ENCODE measurements at regions not wholly inside any gene's neighbourhood (a gene's known extent, or its start where the extent isn't known, plus 50 kb on each side); places are given as distances from the start of the nearest gene placed in this dataset.

GRCh38 chr14:100658181-100658886 is 68.4 kb upstream of the DLK1 start:
- peak; percentile 46 for DNase-seq (ENCODE audit: low spot score)

- no peak for DNase-seq (ENCODE audit: low spot score)
Observed at GRCh38 chr14:100659345-100660001, 67.2 kb upstream of the DLK1 start.

- no peak for DNase-seq (ENCODE audit: low spot score)
Observed at GRCh38 chr14:100660498-100660881, 66.2 kb upstream of the DLK1 start.

DNA sequence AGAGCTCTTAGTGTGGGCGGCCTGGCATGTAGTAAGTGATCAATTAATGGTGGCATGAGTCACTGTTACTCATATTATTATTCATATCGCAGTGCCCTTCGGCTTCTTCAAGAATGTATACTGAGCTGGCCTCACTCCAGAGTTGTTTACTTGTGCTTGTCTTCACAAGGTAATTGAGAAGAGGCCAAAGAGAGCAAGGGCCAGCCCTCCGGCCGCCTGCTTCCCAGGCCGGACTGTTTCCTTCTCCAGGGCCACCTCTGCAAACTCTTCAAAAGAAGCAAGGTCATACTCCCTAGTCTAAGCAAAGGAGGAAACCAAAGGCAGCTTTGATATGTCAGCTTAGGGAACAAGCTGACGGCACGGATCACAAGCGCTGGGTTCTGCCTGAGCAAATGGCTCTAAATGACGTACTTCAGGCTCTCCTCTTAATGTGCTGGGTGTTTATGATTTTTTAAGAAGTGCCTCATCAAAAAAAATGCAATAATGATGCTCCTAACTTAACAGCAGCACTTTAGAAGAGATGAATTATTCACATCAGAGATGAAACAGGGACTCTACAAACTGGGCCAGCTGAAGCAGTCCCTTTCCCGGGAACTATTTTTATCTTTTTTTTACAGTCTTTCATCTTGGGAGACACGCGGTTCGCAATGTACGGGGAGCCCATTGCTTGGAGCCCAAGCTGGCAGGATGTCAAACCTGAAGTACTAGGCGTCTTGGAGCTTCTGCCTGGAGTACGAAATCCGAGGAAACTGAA is 65.6 kb upstream of the DLK1 start:
- no peak for DNase-seq (ENCODE audit: low spot score)

GRCh38 chr14:100662879-100663760 is 63.6 kb upstream of the DLK1 start:
- peak; percentile 84 for DNase-seq (ENCODE audit: low spot score)

DNA sequence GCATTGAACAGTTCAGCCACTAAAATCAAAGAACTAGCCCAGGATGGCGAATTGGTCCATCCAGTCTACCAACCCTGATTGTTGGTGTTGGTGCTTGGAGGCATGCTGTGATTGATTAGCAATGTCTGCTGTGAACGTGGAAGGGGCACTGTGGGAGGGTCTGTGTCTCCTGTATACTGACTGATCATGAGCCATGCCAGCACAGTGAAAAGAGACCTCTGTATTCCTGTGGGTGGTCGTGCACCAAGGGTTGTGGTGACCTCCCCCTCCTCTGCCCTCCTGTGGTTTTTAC is 63.0 kb upstream of the DLK1 start:
- no peak for DNase-seq (ENCODE audit: low spot score)

DNA sequence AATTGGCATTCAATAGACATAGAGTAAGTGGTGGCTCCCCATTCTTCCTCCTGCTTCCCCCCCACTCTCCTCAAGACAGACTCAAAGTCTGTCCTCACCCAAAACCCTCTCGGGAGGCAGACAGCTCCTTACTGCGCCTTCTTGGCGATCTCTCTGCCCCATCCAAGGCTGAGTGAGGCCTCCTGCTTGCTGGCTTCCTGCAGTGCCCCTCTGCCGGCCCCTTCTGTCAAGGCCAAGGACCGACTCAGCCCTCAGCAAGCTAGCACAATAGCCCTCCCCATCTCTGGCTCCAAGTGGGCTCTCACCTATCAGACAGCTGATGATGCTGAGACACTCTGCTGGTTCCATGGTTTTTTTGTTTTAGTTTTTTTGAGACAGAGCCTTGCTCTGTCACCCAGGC is 62.5 kb upstream of the DLK1 start:
- DNase-seq (ENCODE audit: low spot score), result no peak

- no peak for DNase-seq (ENCODE audit: low spot score)
Observed at GRCh38 chr14:100664841-100665510, 61.7 kb upstream of the DLK1 start.

DNA sequence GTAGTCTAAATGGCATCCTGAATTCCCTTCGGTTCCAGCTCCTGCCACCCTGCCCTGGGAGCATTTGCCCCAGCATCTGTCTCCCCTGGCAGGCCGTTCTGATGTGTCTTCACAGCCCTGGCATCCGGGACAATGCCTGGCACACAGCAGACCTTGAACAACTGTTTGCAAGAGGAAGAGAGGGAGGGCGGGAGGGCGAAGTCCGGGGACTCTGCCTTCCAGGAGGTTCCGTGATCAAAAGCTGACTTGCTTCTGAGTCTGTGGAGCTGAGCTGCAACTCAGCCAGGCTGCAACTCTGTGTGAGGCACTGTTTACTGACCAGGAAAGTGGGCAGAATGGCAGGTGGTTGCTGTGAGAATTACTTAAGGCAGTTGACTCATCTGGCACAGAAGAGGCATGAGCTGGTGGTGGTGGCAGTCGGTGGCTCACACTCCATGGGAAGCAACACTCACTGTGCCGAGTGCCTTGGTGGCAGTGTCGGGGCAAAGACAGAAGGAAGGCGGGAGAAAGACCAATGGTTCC is 61.1 kb upstream of the DLK1 start:
- DNase-seq (ENCODE audit: low spot score), result no peak

DNA sequence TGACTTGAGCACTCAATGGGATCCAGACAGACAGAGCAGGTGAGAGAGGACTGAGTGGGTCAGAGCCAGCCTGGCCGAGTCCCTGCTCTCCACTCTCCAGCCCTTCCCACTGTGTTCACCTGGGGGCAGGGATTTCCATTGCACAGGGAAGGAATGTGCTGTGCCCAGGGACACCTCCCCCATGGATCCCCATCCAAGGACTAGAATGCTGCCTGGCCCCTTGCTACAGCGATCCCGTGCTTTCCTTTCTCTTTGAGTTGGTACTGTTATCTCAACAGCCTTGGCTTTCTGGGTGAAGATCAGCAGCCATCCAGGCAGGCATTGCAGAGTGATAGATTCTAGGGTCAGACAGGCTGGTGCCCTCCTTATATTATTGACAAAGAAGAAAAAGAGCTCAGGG is 60.3 kb upstream of the DLK1 start:
- DNase-seq (ENCODE audit: low spot score), result no peak

GRCh38 chr14:100666851-100667250 is 59.8 kb upstream of the DLK1 start:
- DNase-seq (ENCODE audit: low spot score), result no peak

- DNase-seq (ENCODE audit: low spot score), result no peak
Observed at GRCh38 chr14:100667656-100668055, 59.0 kb upstream of the DLK1 start.

GRCh38 chr14:100668352-100668751 is 58.3 kb upstream of the DLK1 start:
- DNase-seq (ENCODE audit: low spot score), result no peak

GRCh38 chr14:100669011-100669412 is 57.7 kb upstream of the DLK1 start:
- no peak for DNase-seq (ENCODE audit: low spot score)

DNA sequence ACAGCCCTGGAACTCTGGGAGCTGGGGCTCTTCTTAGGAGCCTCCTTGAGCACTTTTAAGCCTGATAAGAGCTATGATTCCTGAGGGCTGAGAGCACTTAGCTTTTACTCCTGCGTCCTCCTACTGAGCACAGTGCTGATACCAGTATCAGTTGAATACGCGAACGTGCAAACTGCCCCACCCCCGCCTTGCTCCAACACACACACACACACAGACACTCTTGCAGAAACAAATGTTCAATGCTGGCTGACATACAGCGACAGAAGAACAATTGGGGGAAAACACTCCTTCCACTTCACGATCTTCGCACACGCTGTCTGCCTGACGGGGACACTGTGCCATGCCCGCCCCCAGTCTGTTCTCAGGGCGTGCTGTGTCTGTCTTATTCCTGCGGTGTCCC is 57.2 kb upstream of the DLK1 start:
- DNase-seq (ENCODE audit: low spot score), result no peak

DNA sequence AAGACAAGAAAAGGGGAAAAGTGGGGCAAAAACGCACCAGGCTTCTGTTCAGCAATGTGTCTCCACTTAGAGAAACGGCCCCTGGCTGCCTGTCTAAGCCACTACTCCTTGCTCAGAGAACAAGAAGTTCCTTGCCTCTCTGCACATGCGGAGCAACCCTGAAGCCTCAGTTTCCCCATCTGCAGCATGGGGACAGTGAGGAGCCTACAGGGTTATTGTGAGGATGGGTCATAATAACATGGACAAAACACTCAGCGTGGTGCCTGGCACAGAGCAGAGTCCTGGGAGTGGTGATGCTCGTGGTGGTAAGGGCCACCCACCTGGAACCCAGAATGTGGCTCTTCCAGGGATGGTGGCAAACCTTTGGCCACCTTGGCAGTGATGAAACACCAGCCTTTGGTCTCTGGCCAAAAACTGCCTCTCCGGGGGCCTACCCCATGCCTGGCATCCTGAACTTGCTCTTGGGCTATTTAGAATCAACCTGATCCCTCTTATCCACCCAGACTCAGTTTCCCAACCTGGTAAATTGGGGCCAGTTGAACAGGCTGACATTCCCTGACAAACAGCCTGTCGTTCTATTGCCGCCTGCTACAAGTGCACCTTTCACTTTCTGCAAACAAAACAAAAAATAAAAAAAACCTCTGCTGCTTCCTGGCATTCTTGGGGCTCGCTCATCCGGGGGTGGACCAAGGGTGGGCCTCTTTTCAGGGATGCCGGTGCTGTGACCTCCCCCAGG is 56.5 kb upstream of the DLK1 start:
- no peak for DNase-seq (ENCODE audit: low spot score)

DNA sequence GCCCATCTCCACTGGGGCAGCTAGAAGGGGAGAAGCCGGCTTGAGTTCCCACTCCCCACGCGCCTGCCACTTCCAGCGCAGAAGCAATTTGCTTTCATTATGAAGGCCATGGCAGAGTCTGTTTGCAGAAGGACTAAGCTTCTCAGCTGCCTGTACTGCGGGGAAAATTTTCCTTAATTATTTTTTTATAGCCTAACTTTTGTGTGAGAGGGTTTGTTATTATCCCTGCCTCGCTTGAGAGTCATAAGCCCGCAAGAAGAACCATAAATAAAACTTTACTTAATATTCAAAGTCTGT is 56.0 kb upstream of the DLK1 start:
- no peak for DNase-seq (ENCODE audit: low spot score)

- no peak for DNase-seq (ENCODE audit: low spot score)
Observed at GRCh38 chr14:100671386-100671901, 55.2 kb upstream of the DLK1 start.

DNA sequence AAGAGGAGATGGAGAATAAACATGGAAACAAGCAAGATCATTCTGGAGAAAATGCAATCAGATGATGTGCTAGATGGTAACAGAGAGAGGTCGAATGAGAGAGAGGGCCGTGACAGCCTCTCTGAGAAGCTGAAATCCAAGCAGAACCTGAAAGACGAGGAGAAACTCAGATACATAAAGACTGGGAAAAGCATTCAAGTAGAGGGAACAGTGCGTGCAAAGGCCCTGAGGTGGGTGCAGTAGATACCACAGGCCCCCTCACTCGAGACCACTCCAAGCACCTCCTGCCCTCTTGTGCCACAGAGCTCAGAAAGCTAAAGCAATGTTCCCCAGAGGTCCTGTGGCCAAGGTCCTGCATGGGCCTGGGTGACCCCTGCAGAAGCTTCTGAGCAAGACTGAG is 54.8 kb upstream of the DLK1 start:
- no peak for DNase-seq (ENCODE audit: low spot score)

DNA sequence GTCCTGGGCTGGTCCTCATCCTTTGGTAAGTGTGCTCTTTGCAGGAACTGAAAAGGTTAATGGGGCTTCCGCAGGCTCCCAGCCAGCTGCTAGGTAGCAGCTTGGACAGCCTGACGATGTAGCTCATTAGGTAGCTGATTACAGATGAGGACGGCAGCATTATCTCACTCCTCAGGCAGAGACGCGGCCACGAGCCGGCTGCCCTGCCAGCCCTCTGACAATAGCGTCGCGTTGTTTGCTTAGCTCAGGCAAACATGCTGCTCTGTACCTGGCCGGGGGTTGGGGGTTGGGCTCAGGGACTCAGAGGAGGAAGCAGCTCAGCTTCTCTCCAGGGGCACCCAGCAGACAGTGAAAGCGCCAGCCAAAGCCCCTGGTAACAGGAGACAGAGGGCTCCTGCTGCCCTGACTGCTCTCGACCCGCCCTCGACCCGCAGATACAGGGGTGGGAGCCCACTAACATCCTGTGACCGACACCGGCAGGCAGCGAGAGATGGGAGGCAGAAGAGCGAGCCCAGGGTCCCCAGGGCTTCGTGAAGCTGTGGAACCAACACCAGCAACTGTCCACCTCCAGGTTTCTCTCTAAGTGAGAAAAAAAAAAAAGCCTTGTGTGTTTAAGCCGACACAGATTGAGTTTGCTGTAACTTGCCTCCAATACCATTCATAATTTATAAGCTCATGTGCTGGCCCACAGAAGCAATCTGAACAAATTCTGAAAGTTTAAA is 53.4 kb upstream of the DLK1 start:
- DNase-seq (ENCODE audit: low spot score), result peak; percentile 79
